Osteocyte (in vitro differentiated cells): ENCODE measurements at regions not wholly inside any gene's neighbourhood (a gene's known extent, or its start where the extent isn't known, plus 50 kb on each side); places are given as distances from the start of the nearest gene placed in this dataset.

ENCODE experiments used
- DNase-seq: peaks from one replicate; pipeline ENCODE4 v3.0.0; 2021; ENCODE audit warnings: mixed read lengths; ENCODE audit not compliant: unreplicated experiment; ENCODE audit errors: extremely low spot score
- H3K27ac Mint-ChIP-seq: one replicate; pipeline ENCODE4 v1.8.0; 2021; ENCODE audit warnings: mild to moderate bottlenecking, mixed read lengths; ENCODE audit not compliant: unreplicated experiment
- H3K27me3 Mint-ChIP-seq: one replicate; pipeline ENCODE4 v1.8.0; 2021; ENCODE audit warnings: mixed read lengths; ENCODE audit not compliant: unreplicated experiment
- H3K36me3 Mint-ChIP-seq: one replicate; pipeline ENCODE4 v1.8.0; 2021; ENCODE audit warnings: mixed read lengths; ENCODE audit not compliant: unreplicated experiment
- H3K4me1 Mint-ChIP-seq: one replicate; pipeline ENCODE4 v1.8.0; 2021; ENCODE audit warnings: mixed read lengths; ENCODE audit not compliant: unreplicated experiment
- H3K4me3 Mint-ChIP-seq: one replicate; pipeline ENCODE4 v1.8.0; 2021; ENCODE audit warnings: mild to moderate bottlenecking, moderate library complexity, mixed read lengths; ENCODE audit not compliant: unreplicated experiment
- H3K9me3 Mint-ChIP-seq: one replicate; pipeline ENCODE4 v1.8.0; 2021; ENCODE audit warnings: mixed read lengths; ENCODE audit not compliant: unreplicated experiment
- TF ChIP-seq, protein P1 (sequence below): fragments of 200-600 bp; sonication (generic); IDR thresholded peaks from 2 replicates; pipeline ENCODE4 v1.5.0; 2021; ENCODE audit warnings: antibody characterized with exemption, mild to moderate bottlenecking, moderate library complexity

DNA sequence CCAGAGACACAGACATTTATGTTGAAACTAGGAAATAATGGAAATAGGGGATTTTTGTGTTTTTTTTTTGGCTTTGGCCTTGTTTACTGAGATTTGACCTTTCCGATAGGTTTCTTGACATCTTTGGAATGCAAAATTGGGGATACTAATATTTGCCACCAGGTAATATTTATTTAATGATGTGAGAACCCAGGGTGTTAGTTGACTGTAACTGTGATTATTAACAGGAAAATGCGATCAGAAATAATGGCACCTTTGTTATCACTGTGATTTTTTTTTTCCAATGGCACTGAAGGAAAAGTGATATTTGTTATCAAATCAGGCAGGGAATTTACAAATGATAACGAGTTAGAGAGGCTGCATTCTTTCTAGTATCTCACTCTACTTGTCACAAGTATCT lies 330.5 kb downstream of the SOX4 start:
- peaks cover 4% of the 10 kb centered on the region for H3K4me1 Mint-ChIP-seq
- no peak for DNase-seq
- no peak overlapping the region for H3K27ac Mint-ChIP-seq
- TF ChIP-seq, protein P1, sequence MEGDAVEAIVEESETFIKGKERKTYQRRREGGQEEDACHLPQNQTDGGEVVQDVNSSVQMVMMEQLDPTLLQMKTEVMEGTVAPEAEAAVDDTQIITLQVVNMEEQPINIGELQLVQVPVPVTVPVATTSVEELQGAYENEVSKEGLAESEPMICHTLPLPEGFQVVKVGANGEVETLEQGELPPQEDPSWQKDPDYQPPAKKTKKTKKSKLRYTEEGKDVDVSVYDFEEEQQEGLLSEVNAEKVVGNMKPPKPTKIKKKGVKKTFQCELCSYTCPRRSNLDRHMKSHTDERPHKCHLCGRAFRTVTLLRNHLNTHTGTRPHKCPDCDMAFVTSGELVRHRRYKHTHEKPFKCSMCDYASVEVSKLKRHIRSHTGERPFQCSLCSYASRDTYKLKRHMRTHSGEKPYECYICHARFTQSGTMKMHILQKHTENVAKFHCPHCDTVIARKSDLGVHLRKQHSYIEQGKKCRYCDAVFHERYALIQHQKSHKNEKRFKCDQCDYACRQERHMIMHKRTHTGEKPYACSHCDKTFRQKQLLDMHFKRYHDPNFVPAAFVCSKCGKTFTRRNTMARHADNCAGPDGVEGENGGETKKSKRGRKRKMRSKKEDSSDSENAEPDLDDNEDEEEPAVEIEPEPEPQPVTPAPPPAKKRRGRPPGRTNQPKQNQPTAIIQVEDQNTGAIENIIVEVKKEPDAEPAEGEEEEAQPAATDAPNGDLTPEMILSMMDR: no peak
- no peak overlapping the region for H3K4me3 Mint-ChIP-seq
- peaks cover 2% of the 10 kb centered on the region for H3K27me3 Mint-ChIP-seq
- H3K9me3 Mint-ChIP-seq: no peaks in the 10 kb centered on the region
- H3K36me3 Mint-ChIP-seq: no peaks in the 10 kb centered on the region

DNA sequence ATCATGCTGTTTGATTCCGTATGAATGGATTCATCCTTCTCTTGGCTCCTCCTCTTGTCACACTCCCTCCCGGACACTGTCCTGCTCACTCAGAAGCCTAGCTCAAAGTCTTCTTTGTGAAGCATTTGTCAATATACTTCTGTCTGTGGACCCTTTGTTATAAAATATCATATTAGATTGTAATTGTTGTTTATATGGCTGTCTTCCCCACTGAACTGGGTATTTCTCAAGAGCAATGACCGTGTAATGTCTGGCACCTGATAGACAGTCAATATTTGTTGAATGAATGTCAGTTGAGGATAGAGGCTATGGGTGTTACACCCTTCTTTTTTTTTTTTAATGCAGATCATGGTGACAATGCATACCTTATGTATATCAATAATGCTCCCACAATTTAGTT lies 335.3 kb downstream of the SOX4 start:
- H3K4me3 Mint-ChIP-seq: no peak overlapping the region
- TF ChIP-seq, protein P1: no peak
- H3K4me1 Mint-ChIP-seq: no peaks in the 10 kb centered on the region
- no peak overlapping the region for H3K27ac Mint-ChIP-seq
- peaks cover 2% of the 10 kb centered on the region for H3K27me3 Mint-ChIP-seq
- peaks cover 3% of the 10 kb centered on the region for H3K9me3 Mint-ChIP-seq
- H3K36me3 Mint-ChIP-seq: peaks cover 1% of the 10 kb centered on the region
- DNase-seq: no peak

GRCh38 chr6:21931641-21932335 lies 338.2 kb downstream of the SOX4 start:
- Mint-ChIP-seq H3K9me3 (peaks cover 14% of the 10 kb centered on the region), H3K27ac (no peak overlapping the region), H3K4me1 (no peaks in the 10 kb centered on the region), H3K36me3 (peaks cover 7% of the 10 kb centered on the region), H3K27me3 (peaks cover 2% of the 10 kb centered on the region), H3K4me3 (no peak overlapping the region)
- DNase-seq: no peak
- TF ChIP-seq, protein P1: no peak

- H3K36me3 Mint-ChIP-seq: peaks cover 7% of the 10 kb centered on the region
- H3K4me1 Mint-ChIP-seq: no peaks in the 10 kb centered on the region
- H3K27me3 Mint-ChIP-seq: peaks cover 2% of the 10 kb centered on the region
- TF ChIP-seq, protein P1: no peak
- H3K4me3 Mint-ChIP-seq: no peak overlapping the region
- H3K27ac Mint-ChIP-seq: no peak overlapping the region
- DNase-seq: no peak
- peaks cover 14% of the 10 kb centered on the region for H3K9me3 Mint-ChIP-seq
Observed at GRCh38 chr6:21933351-21933750, 339.8 kb downstream of the SOX4 start.

DNA sequence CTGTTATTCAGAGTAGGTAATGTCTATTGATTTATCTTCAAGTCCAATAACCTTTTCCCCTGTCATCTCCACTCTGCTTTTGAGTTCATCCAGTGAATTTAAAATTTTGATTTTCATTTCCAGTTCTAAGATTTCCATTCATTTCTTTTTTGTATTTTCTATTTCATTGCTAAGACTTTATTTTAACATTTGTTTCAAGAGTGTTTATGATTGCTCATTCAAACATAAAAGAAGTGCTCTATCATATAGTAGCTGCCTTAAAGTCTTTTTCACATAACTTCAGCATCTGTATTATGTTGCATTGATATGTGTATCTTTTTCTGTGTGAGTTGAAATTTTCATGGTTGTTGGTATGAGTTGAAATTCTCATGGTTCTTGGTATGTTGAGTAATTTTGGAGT lies 341.6 kb downstream of the SOX4 start:
- no peaks in the 10 kb centered on the region for H3K4me1 Mint-ChIP-seq
- H3K27ac Mint-ChIP-seq: no peak overlapping the region
- peaks cover 7% of the 10 kb centered on the region for H3K36me3 Mint-ChIP-seq
- H3K27me3 Mint-ChIP-seq: no peaks in the 10 kb centered on the region
- H3K4me3 Mint-ChIP-seq: no peak overlapping the region
- peaks cover 14% of the 10 kb centered on the region for H3K9me3 Mint-ChIP-seq
- TF ChIP-seq, protein P1: no peak
- no peak for DNase-seq
